ENCODE measurements at regions not wholly inside any gene's neighbourhood (a gene's known extent, or its start where the extent isn't known, plus 50 kb on each side); places are given as distances from the start of the nearest gene placed in this dataset.

- no peak overlapping the region for H3K4me3 Mint-ChIP-seq
- H3K36me3 ChIP-seq (ENCODE audit: insufficient read depth, low read length) = no peaks in the 10 kb centered on the region
- no peak overlapping the region for H3K27ac Mint-ChIP-seq
- H3K9me3 ChIP-seq (ENCODE audit: control insufficient read depth in 1 of 2, insufficient read depth in 1 of 2, low read length in 2 of 2) = no peaks in the 10 kb centered on the region
- H3K4me3 ChIP-seq (ENCODE audit: low read length) = no peak overlapping the region
- intact Hi-C loops (cut with DNase I, micrococcal nuclease) = no loop called here
- H3K27me3 ChIP-seq (ENCODE audit: control insufficient read depth in 1 of 2, insufficient read depth in 2 of 2, low read length in 2 of 2) = no peaks in the 10 kb centered on the region
- DNase-seq (no peak), ATAC-seq (ENCODE audit: poor library complexity) (no peak)
- TF ChIP-seq CTCF (IDR thresholded peaks at IDR 0.05) = no peak
- no peaks in the 10 kb centered on the region for H3K36me3 Mint-ChIP-seq (ENCODE audit: low read depth)
- no peaks in the 10 kb centered on the region for H3K27me3 Mint-ChIP-seq
- no peaks in the 10 kb centered on the region for H3K4me1 ChIP-seq (ENCODE audit: insufficient read depth, low read length)
- POLR2A ChIA-PET = interaction anchor here (0.5 kb wide), 1 partner anchor 338 kb away, joined by 3 read pairs; no protein-coding TSS in a partner anchor
- no peak overlapping the region for H3K27ac ChIP-seq (ENCODE audit: low read depth in 1 of 2, low read length in 2 of 2)
- CTCF ChIA-PET = no interaction called here
- H3K9me3 Mint-ChIP-seq = no peaks in the 10 kb centered on the region
- no peaks in the 10 kb centered on the region for H3K4me1 Mint-ChIP-seq (ENCODE audit: low read depth)
Measured at GRCh38 chr12:77407931-77408330, 342.6 kb upstream of the E2F7 start.

GRCh38 chr12:77406219-77406905 lies 341.0 kb upstream of the E2F7 start:
- no peaks in the 10 kb centered on the region for H3K27me3 ChIP-seq (ENCODE audit: control insufficient read depth in 1 of 2, insufficient read depth in 2 of 2, low read length in 2 of 2)
- H3K9me3 ChIP-seq (ENCODE audit: control insufficient read depth in 1 of 2, insufficient read depth in 1 of 2, low read length in 2 of 2) = no peaks in the 10 kb centered on the region
- no peaks in the 10 kb centered on the region for H3K9me3 Mint-ChIP-seq
- DNase-seq (no peak), ATAC-seq (ENCODE audit: poor library complexity) (no peak)
- H3K4me3 ChIP-seq (ENCODE audit: low read length) = no peak overlapping the region
- H3K27me3 Mint-ChIP-seq = no peaks in the 10 kb centered on the region
- no peak for TF ChIP-seq CTCF (IDR thresholded peaks at IDR 0.05)
- no peak overlapping the region for H3K27ac ChIP-seq (ENCODE audit: low read depth in 1 of 2, low read length in 2 of 2)
- H3K36me3 ChIP-seq (ENCODE audit: insufficient read depth, low read length) = no peaks in the 10 kb centered on the region
- POLR2A ChIA-PET = no interaction called here
- H3K4me3 Mint-ChIP-seq = no peak overlapping the region
- H3K27ac Mint-ChIP-seq = no peak overlapping the region
- H3K4me1 Mint-ChIP-seq (ENCODE audit: low read depth) = no peaks in the 10 kb centered on the region
- CTCF ChIA-PET = no interaction called here
- H3K4me1 ChIP-seq (ENCODE audit: insufficient read depth, low read length) = no peaks in the 10 kb centered on the region
- intact Hi-C loops (cut with DNase I, micrococcal nuclease) = no loop called here
- no peaks in the 10 kb centered on the region for H3K36me3 Mint-ChIP-seq (ENCODE audit: low read depth)

- no peak overlapping the region for H3K27ac ChIP-seq (ENCODE audit: low read depth in 1 of 2, low read length in 2 of 2)
- Mint-ChIP-seq H3K36me3 (ENCODE audit: low read depth) (no peaks in the 10 kb centered on the region), H3K27me3 (no peaks in the 10 kb centered on the region), H3K9me3 (no peaks in the 10 kb centered on the region), H3K27ac (no peak overlapping the region), H3K4me1 (ENCODE audit: low read depth) (no peaks in the 10 kb centered on the region), H3K4me3 (no peak overlapping the region)
- H3K9me3 ChIP-seq (ENCODE audit: control insufficient read depth in 1 of 2, insufficient read depth in 1 of 2, low read length in 2 of 2) = no peaks in the 10 kb centered on the region
- no peak for TF ChIP-seq CTCF (IDR thresholded peaks at IDR 0.05)
- intact Hi-C loops (cut with DNase I, micrococcal nuclease) = no loop called here
- H3K4me3 ChIP-seq (ENCODE audit: low read length) = no peak overlapping the region
- no peaks in the 10 kb centered on the region for H3K27me3 ChIP-seq (ENCODE audit: control insufficient read depth in 1 of 2, insufficient read depth in 2 of 2, low read length in 2 of 2)
- POLR2A ChIA-PET = no interaction called here
- no peaks in the 10 kb centered on the region for H3K36me3 ChIP-seq (ENCODE audit: insufficient read depth, low read length)
- CTCF ChIA-PET = no interaction called here
- ATAC-seq (ENCODE audit: poor library complexity) (no peak), DNase-seq (no peak)
- H3K4me1 ChIP-seq (ENCODE audit: insufficient read depth, low read length) = no peaks in the 10 kb centered on the region
Measured at GRCh38 chr12:77402716-77403115, 337.3 kb upstream of the E2F7 start.

All from CD4-positive, alpha-beta T cell (primary cell).